B cell (primary cell): ENCODE measurements at regions not wholly inside any gene's neighbourhood (a gene's known extent, or its start where the extent isn't known, plus 50 kb on each side); places are given as distances from the start of the nearest gene placed in this dataset. TPM values are rescaled to one million over a fixed set of nuclear protein-coding genes. Genes with fewer than 3 reads are reported as not detected.

Experiments used
- ATAC-seq: fragments of 200-7000 bp; cut with Tn5 transposase; one replicate; pipeline ENCODE4 v1.10.0; 2021; ENCODE audit warnings: low read depth, mild to moderate bottlenecking, moderate number of reproducible peaks, moderate library complexity
- CTCF ChIA-PET: fragments of 350-600 bp; sonication (Branson Sonifier 250); formaldehyde crosslinking; loops from one replicate; lab custom pipeline; 2021; ENCODE audit warnings: antibody characterized with exemption, inconsistent platforms; lab: Charles Lee
- POLR2A ChIA-PET: fragments of 350-600 bp; sonication (Branson Sonifier 250); formaldehyde crosslinking; loops from one replicate; lab custom pipeline; 2021; ENCODE audit warnings: antibody characterized with exemption; lab: Charles Lee
- DNase-seq: peaks from one replicate; pipeline ENCODE4 v3.0.0; 2013
- H2AFZ ChIP-seq: 2 replicates; pipeline ENCODE4 v1.6.1; 2012; ENCODE audit warnings: mild to moderate bottlenecking, low read depth, low read length; ENCODE audit not compliant: insufficient read depth, poor library complexity, severe bottlenecking
- H3K27ac ChIP-seq, 2 donors: 1 replicate in 1 of 2; 2 replicates in 1 of 2; pipeline ENCODE4 v1.5.1; 2012 to 2013; ENCODE audit warnings: low read length in 2 of 2, mild to moderate bottlenecking in 2 of 2, moderate library complexity in 1 of 2
- H3K27me3 ChIP-seq, 4 experiments: fragments of 200-600 bp in 1 of 4; sonication (generic) in 1 of 4; replicated peaks in 1 of 4; 1 replicate in 2 of 4; 2 replicates in 2 of 4; pipeline versions ENCODE4 v1.6.1 to v1.7.0; 2013 to 2016; ENCODE audit warnings: low read length in 3 of 4, mild to moderate bottlenecking in 2 of 4, mixed read lengths in 1 of 4, moderate library complexity in 1 of 4; ENCODE audit not compliant: insufficient read depth in 4 of 4, control insufficient read depth in 3 of 4; ENCODE audit errors: control extremely low read depth in 1 of 4
- H3K36me3 ChIP-seq, 2 experiments: replicated peaks in 1 of 2; 1 replicate in 1 of 2; 2 replicates in 1 of 2; pipeline versions ENCODE4 v1.6.1 to v1.7.1; 2013; ENCODE audit warnings: low read length in 1 of 2; ENCODE audit not compliant: insufficient read depth in 2 of 2, control insufficient read depth in 1 of 2; ENCODE audit errors: control extremely low read depth in 1 of 2, extremely low read depth in 1 of 2
- H3K4me1 ChIP-seq, 2 donors: fragments of 200-600 bp in 1 of 2; sonication (generic) in 1 of 2; 1 replicate in 1 of 2; 2 replicates in 1 of 2; pipeline versions ENCODE4 v1.5.1 to v1.6.1; 2013 to 2017; ENCODE audit warnings: low read length in 2 of 2; ENCODE audit not compliant: control insufficient read depth in 2 of 2, insufficient read depth in 2 of 2
- H3K4me2 ChIP-seq: replicated peaks from 2 replicates; pipeline ENCODE3; 2012; ENCODE audit warnings: mild to moderate bottlenecking, low read depth, low read length; ENCODE audit not compliant: poor library complexity, severe bottlenecking
- H3K4me3 ChIP-seq, 5 experiments: fragments of 200-600 bp in 1 of 5; sonication (generic) in 1 of 5; 1 replicate in 3 of 5; 2 replicates in 2 of 5; pipeline versions ENCODE4 v1.5.1 to v1.7.0; 2011 to 2016; ENCODE audit warnings: low read length in 4 of 5, mild to moderate bottlenecking in 4 of 5, low read depth in 2 of 5, control low read depth in 1 of 5, moderate library complexity in 1 of 5; ENCODE audit not compliant: insufficient read depth in 1 of 5; ENCODE audit errors: control extremely low read depth in 1 of 5, extremely low read depth in 1 of 5
- H3K79me2 ChIP-seq: fragments of 200-600 bp; sonication (generic); one replicate; pipeline ENCODE4 v1.6.0; 2016; ENCODE audit warnings: low read length; ENCODE audit not compliant: control insufficient read depth, insufficient read depth
- H3K9ac ChIP-seq: fragments of 200-600 bp; sonication (generic); 2 replicates; pipeline ENCODE4 v1.6.1; 2017; ENCODE audit warnings: mild to moderate bottlenecking, low read length, moderate library complexity
- H3K9me3 ChIP-seq, 3 donors: one replicate each; pipeline versions ENCODE4 v1.6.1 to v1.7.1; 2013; ENCODE audit warnings: low read length in 2 of 3; ENCODE audit not compliant: control insufficient read depth in 2 of 3, insufficient read depth in 1 of 3; ENCODE audit errors: control extremely low read depth in 1 of 3
- H4K20me1 ChIP-seq: 2 replicates; pipeline ENCODE4 v1.6.0; 2012; ENCODE audit warnings: mild to moderate bottlenecking, low read length; ENCODE audit not compliant: insufficient read depth, control insufficient read depth, poor library complexity, severe bottlenecking
- H3K27ac Mint-ChIP-seq: one replicate; pipeline ENCODE4 v1.8.0; 2021; ENCODE audit warnings: mixed read lengths
- H3K27me3 Mint-ChIP-seq: one replicate; pipeline ENCODE4 v1.8.0; 2021; ENCODE audit warnings: mixed read lengths
- H3K4me1 Mint-ChIP-seq: one replicate; pipeline ENCODE4 v1.8.0; 2021; ENCODE audit warnings: mixed read lengths
- H3K4me3 Mint-ChIP-seq: one replicate; pipeline ENCODE4 v1.8.0; 2021; ENCODE audit warnings: mixed read lengths
- H3K9me3 Mint-ChIP-seq: one replicate; pipeline ENCODE4 v1.8.0; 2022; ENCODE audit warnings: mixed read lengths; ENCODE audit not compliant: insufficient read depth
- EZH2 ChIP-seq: IDR thresholded peaks from 2 replicates; pipeline ENCODE4 v1.6.1; 2012; ENCODE audit warnings: borderline replicate concordance, low read depth, mild to moderate bottlenecking, moderate library complexity, low read length; ENCODE audit not compliant: insufficient read depth, poor library complexity, severe bottlenecking
- WGBS: methylation state at CpG from one replicate; pipeline ENCODE4 v1.1.5; 2013; ENCODE audit warnings: missing lambda C conversion rate; ENCODE audit not compliant: insufficient coverage; 5-methylcytosine and 5-hydroxymethylcytosine counted together
- intact Hi-C: fragments of 100-400 bp; cut with micrococcal nuclease; formaldehyde crosslinking; loops from one replicate; pipeline ENCODE4 v1.10.0; 2022
- small RNA-seq: library from RNA; depleted of rRNA; stranded (forward); fragments of <200 nt; gene quantifications from one replicate; pipeline ENCODE3, GENCODE V24; 2012; ENCODE audit warnings: low replicate concordance, low read depth; ENCODE audit not compliant: insufficient read length
- TF ChIP-seq, protein P1 (sequence below): fragments of 200-600 bp; IDR thresholded peaks from one replicate; pipeline ENCODE4 v1.8.0; 2022; ENCODE audit warnings: antibody characterized with exemption, mild to moderate bottlenecking

DNA sequence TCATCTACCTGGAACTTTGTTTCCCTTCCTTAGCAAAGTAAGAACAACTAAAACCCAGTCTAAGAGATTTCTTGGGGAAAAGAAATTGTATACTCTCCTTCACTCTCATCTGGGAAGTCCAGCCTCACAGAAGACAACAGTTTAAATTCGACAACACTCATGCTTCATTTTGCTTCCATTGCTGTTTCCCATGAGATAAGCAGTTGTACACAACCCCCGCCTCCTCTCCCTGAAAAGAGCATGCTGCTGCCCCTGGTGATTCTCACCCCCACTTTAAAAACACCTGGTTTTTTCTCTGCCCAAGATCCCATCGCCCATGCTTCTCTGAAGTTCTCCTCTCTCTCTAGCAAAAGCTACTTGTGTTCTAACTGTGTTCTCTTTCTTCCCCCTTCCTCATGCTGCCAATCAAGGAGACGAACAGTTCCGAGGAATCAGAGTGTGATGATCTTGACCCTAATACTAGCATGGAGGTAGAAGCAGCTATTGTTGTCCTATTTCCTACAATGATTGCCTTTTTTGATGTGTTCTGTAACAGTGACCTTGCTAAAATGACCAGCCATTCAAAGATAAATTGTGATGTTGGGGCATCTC is 51.1 kb upstream of the UMPS start:
- Histone ChIP-seq H3K27me3 (no peaks in the 10 kb centered on the region), H3K36me3 (no peaks in the 10 kb centered on the region), H3K9ac (no peak overlapping the region), H4K20me1 (no peaks in the 10 kb centered on the region), H3K9me3 (no peaks in the 10 kb centered on the region), H3K79me2 (no peaks in the 10 kb centered on the region), H3K4me1 (no peaks in the 10 kb centered on the region), H2AFZ (no peak overlapping the region), H3K4me2 (no peak overlapping the region), H3K4me3 (no peak overlapping the region), H3K27ac (no peak overlapping the region)
- DNase-seq, result no peak
- Mint-ChIP-seq H3K4me3 (no peak overlapping the region), H3K27me3 (peaks cover 3% of the 10 kb centered on the region), H3K27ac (no peak overlapping the region), H3K9me3 (no peaks in the 10 kb centered on the region), H3K4me1 (no peaks in the 10 kb centered on the region)
- ChIA-PET CTCF (interaction anchor here (1.2 to 2.8 kb wide), 2 partner anchors 10 to 114 kb away, joined by 3 to 16 read pairs; no protein-coding TSS in a partner anchor), POLR2A (no interaction called here)
- intact Hi-C loops, result no loop called here
- TF ChIP-seq, protein P1, sequence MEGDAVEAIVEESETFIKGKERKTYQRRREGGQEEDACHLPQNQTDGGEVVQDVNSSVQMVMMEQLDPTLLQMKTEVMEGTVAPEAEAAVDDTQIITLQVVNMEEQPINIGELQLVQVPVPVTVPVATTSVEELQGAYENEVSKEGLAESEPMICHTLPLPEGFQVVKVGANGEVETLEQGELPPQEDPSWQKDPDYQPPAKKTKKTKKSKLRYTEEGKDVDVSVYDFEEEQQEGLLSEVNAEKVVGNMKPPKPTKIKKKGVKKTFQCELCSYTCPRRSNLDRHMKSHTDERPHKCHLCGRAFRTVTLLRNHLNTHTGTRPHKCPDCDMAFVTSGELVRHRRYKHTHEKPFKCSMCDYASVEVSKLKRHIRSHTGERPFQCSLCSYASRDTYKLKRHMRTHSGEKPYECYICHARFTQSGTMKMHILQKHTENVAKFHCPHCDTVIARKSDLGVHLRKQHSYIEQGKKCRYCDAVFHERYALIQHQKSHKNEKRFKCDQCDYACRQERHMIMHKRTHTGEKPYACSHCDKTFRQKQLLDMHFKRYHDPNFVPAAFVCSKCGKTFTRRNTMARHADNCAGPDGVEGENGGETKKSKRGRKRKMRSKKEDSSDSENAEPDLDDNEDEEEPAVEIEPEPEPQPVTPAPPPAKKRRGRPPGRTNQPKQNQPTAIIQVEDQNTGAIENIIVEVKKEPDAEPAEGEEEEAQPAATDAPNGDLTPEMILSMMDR, result no peak
- no peak for TF ChIP-seq EZH2
- WGBS, result 75% methylated on average over 3 of the region's 5 CpGs
- ATAC-seq, result no peak

Small RNAs in the stretch of these regions (small RNA-seq; reads per million reads assigned to genes)
- gene MIR5002, result not detected
- gene MIR6083, result not detected
- gene RNU6-143P, result not detected
